ENCODE measurements at regions not wholly inside any gene's neighbourhood (a gene's known extent, or its start where the extent isn't known, plus 50 kb on each side); places are given as distances from the start of the nearest gene placed in this dataset.

GRCh38 chr2:139819273-139819796 is 1039.1 kb upstream of the NXPH2 start:
- POLR2A ChIA-PET, result no interaction called here
- no peaks in the 10 kb centered on the region for H3K36me3 Mint-ChIP-seq (ENCODE audit: low read depth)
- intact Hi-C loops (cut with micrococcal nuclease), result no loop called here
- H3K4me1 Mint-ChIP-seq, result no peaks in the 10 kb centered on the region
- ATAC-seq (ENCODE audit: low read depth) (no peak), DNase-seq (no peak)
- no peaks in the 10 kb centered on the region for H3K9me3 Mint-ChIP-seq
- H3K27ac Mint-ChIP-seq, result no peak overlapping the region
- CTCF ChIA-PET, result no interaction called here
- no peak overlapping the region for H3K4me3 Mint-ChIP-seq
- H3K27me3 Mint-ChIP-seq, result no peaks in the 10 kb centered on the region
- TF ChIP-seq CTCF (IDR thresholded peaks at IDR 0.05), result no peak

DNA sequence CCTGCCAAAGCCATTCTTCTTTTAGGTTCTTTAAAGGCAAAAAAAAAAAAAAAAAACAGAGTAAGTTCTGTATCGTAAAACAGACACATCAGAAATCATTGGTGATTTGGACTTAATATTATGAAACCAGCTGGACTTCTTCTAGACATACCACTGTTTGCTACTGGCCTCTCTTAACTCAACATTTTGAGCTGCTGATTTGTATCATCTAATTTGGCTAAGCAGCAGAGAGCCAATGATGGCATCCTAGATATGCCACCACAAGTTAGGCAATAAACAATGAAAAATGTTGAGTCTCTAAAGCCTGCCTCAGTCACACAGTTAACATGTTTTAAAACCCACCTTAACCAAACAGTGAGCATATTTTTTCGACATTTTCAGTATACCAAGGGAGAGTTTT is 1034.3 kb upstream of the NXPH2 start:
- intact Hi-C loops (cut with micrococcal nuclease), result no loop called here
- POLR2A ChIA-PET, result no interaction called here
- H3K4me3 Mint-ChIP-seq, result no peak overlapping the region
- CTCF ChIA-PET, result no interaction called here
- TF ChIP-seq CTCF (IDR thresholded peaks at IDR 0.05), result no peak
- H3K27me3 Mint-ChIP-seq, result no peaks in the 10 kb centered on the region
- H3K36me3 Mint-ChIP-seq (ENCODE audit: low read depth), result no peaks in the 10 kb centered on the region
- no peak for DNase-seq
- ATAC-seq (ENCODE audit: low read depth), result no peak
- H3K9me3 Mint-ChIP-seq, result no peaks in the 10 kb centered on the region
- no peak overlapping the region for H3K27ac Mint-ChIP-seq
- no peaks in the 10 kb centered on the region for H3K4me1 Mint-ChIP-seq

DNA sequence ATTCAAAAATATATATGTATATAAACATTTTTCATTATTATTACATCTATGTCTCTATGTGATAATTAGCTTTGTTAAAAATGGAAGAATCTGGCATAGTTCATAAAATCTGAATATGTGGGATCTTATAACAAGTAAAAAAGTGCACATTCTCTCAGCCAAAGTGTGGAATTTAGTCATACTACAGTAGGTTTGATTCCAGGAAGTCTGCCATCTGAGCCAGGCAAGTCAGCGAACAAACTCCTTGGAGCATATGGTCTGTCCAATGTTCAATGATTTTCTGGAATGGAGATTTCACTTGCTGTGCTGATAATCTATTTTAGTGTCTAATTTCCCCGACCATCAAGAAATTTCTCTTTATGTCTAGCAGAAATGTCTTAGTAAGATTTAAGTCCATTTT is 1033.2 kb upstream of the NXPH2 start:
- intact Hi-C loops (cut with micrococcal nuclease), result no loop called here
- Mint-ChIP-seq H3K36me3 (ENCODE audit: low read depth) (no peaks in the 10 kb centered on the region), H3K27ac (no peak overlapping the region), H3K4me3 (no peak overlapping the region), H3K9me3 (no peaks in the 10 kb centered on the region), H3K27me3 (no peaks in the 10 kb centered on the region), H3K4me1 (no peaks in the 10 kb centered on the region)
- POLR2A ChIA-PET, result no interaction called here
- no peak for TF ChIP-seq CTCF (IDR thresholded peaks at IDR 0.05)
- DNase-seq (no peak), ATAC-seq (ENCODE audit: low read depth) (no peak)
- CTCF ChIA-PET, result no interaction called here

GRCh38 chr2:139805441-139805840 is 1025.3 kb upstream of the NXPH2 start:
- H3K36me3 Mint-ChIP-seq (ENCODE audit: low read depth), result no peaks in the 10 kb centered on the region
- intact Hi-C loops (cut with micrococcal nuclease), result no loop called here
- no peak overlapping the region for H3K4me3 Mint-ChIP-seq
- DNase-seq, result no peak
- H3K27me3 Mint-ChIP-seq, result no peaks in the 10 kb centered on the region
- no peak for ATAC-seq (ENCODE audit: low read depth)
- no peaks in the 10 kb centered on the region for H3K4me1 Mint-ChIP-seq
- no peak overlapping the region for H3K27ac Mint-ChIP-seq
- TF ChIP-seq CTCF (IDR thresholded peaks at IDR 0.05), result no peak
- peaks cover 6% of the 10 kb centered on the region for H3K9me3 Mint-ChIP-seq
- ChIA-PET CTCF (no interaction called here), POLR2A (no interaction called here)

DNA sequence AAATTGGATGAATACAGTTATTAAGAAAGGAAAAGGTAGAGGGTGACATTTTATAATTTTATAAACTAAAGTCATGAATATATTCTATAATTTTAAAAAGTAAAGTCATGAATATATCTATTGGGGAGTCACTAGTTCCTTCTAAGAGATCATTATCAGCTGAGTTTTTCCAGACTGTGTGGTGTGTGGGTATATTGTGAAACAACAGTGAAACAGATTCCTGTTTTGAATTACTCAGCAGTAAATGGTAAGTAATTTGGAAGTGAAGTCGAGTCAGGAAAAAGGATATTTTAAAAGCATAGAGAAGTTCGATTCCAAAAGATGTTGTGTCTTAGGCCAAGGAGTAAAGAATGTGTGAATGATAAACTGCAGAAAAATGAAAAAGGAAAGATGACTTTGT is 1018.2 kb upstream of the NXPH2 start:
- no peaks in the 10 kb centered on the region for H3K27me3 Mint-ChIP-seq
- DNase-seq (no peak), ATAC-seq (ENCODE audit: low read depth) (no peak)
- no peak overlapping the region for H3K27ac Mint-ChIP-seq
- TF ChIP-seq CTCF (IDR thresholded peaks at IDR 0.05), result no peak
- H3K4me3 Mint-ChIP-seq, result no peak overlapping the region
- intact Hi-C loops (cut with micrococcal nuclease), result no loop called here
- ChIA-PET POLR2A (no interaction called here), CTCF (no interaction called here)
- H3K9me3 Mint-ChIP-seq, result peaks cover 3% of the 10 kb centered on the region
- H3K4me1 Mint-ChIP-seq, result no peaks in the 10 kb centered on the region
- no peaks in the 10 kb centered on the region for H3K36me3 Mint-ChIP-seq (ENCODE audit: low read depth)

All from activated B cell treated with CpG ODN at 0.5 μM for 24 hours (primary cell).